ENCODE measurements at regions not wholly inside any gene's neighbourhood (a gene's known extent, or its start where the extent isn't known, plus 50 kb on each side); places are given as distances from the start of the nearest gene placed in this dataset.

GRCh38 chr2:14494759-14495158, 137.8 kb upstream of the LRATD1 start:
- TF ChIP-seq EZH2 (IDR thresholded peaks at IDR 0.05; ENCODE audit: borderline replicate concordance, low read depth, low read length, severe bottlenecking), result no peak
- TF ChIP-seq POLR2AphosphoS5 (IDR thresholded peaks at IDR 0.05; ENCODE audit: insufficient read depth, low read depth, low read length), result no peak
- TF ChIP-seq, protein P1, sequence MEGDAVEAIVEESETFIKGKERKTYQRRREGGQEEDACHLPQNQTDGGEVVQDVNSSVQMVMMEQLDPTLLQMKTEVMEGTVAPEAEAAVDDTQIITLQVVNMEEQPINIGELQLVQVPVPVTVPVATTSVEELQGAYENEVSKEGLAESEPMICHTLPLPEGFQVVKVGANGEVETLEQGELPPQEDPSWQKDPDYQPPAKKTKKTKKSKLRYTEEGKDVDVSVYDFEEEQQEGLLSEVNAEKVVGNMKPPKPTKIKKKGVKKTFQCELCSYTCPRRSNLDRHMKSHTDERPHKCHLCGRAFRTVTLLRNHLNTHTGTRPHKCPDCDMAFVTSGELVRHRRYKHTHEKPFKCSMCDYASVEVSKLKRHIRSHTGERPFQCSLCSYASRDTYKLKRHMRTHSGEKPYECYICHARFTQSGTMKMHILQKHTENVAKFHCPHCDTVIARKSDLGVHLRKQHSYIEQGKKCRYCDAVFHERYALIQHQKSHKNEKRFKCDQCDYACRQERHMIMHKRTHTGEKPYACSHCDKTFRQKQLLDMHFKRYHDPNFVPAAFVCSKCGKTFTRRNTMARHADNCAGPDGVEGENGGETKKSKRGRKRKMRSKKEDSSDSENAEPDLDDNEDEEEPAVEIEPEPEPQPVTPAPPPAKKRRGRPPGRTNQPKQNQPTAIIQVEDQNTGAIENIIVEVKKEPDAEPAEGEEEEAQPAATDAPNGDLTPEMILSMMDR (IDR thresholded peaks at IDR 0.05; ENCODE audit: extremely low read depth in 1 of 2, insufficient read depth in 1 of 2, low read depth in 1 of 2, low read length in 2 of 2), result no peak
- TF ChIP-seq FOS (IDR thresholded peaks at IDR 0.05; ENCODE audit: borderline replicate concordance, insufficient read depth, low read length), result no peak
- TF ChIP-seq GATA2 (IDR thresholded peaks at IDR 0.05; ENCODE audit: insufficient read depth, insufficient read length, low read depth, low read length), result no peak
- TF ChIP-seq MYC (IDR thresholded peaks at IDR 0.05; ENCODE audit: low read depth, low read length), result no peak
- no peak for TF ChIP-seq MAX (IDR thresholded peaks at IDR 0.05; ENCODE audit: insufficient read depth, insufficient read length)
- TF ChIP-seq POLR2A (IDR thresholded peaks at IDR 0.05; ENCODE audit: low read depth, low read length), result no peak

Data from endothelial cell of umbilical vein (primary cell).